ENCODE measurements at regions not wholly inside any gene's neighbourhood (a gene's known extent, or its start where the extent isn't known, plus 50 kb on each side); places are given as distances from the start of the nearest gene placed in this dataset.

- no peak overlapping the region for H2AFZ ChIP-seq (ENCODE audit: low read depth, low read length, poor library complexity, severe bottlenecking)
- CTCF ChIA-PET = no interaction called here
- TF ChIP-seq ZNF274 (IDR thresholded peaks at IDR 0.05; ENCODE audit: low read depth, low read length) = no peak
- no peak for TF ChIP-seq POLR2AphosphoS5 (IDR thresholded peaks at IDR 0.05; ENCODE audit: low read depth, low read length)
- no peak for TF ChIP-seq CEBPB (IDR thresholded peaks at IDR 0.05; ENCODE audit: low read depth)
- TF ChIP-seq POLR2A (IDR thresholded peaks at IDR 0.05; ENCODE audit: borderline replicate concordance, extremely low read depth, insufficient read depth, insufficient read length) = no peak
- no peak for TF ChIP-seq SIN3A (IDR thresholded peaks at IDR 0.05; ENCODE audit: low read depth)
- intact Hi-C loops (cut with micrococcal nuclease) = no loop called here
- H4K20me1 ChIP-seq (ENCODE audit: insufficient read depth) = no peaks in the 10 kb centered on the region; the same call in 1 of the 2 replicates
- H3K4me2 ChIP-seq (ENCODE audit: low read length) = no peak overlapping the region
- H3K4me3 ChIP-seq (replicated peaks in 1 of 2; ENCODE audit: low read depth in 1 of 2, low read length in 2 of 2) = no peak overlapping the region
- DNase-seq (ENCODE audit: low read depth, low spot score) (no peak), ATAC-seq (no peak)
- no peaks in the 10 kb centered on the region for H3K4me1 ChIP-seq (ENCODE audit: control insufficient read depth in 1 of 2, insufficient read depth in 2 of 2, low read length in 2 of 2)
- POLR2A ChIA-PET = no interaction called here
- H3K36me3 ChIP-seq (ENCODE audit: control insufficient read depth in 1 of 2, insufficient read depth in 2 of 2, low read length in 2 of 2) = no peaks in the 10 kb centered on the region
- no peak overlapping the region for H3K9ac ChIP-seq (ENCODE audit: low read length)
- RAD21 ChIA-PET (ENCODE audit: low non-redundant PET in 1 of 2, low total read pairs in 2 of 2, uncharacterized antibody in 2 of 2, unreplicated experiment in 2 of 2) = no interaction called here
- H3K27me3 ChIP-seq (ENCODE audit: insufficient read depth, low read length) = no peaks in the 10 kb centered on the region
- H3K27ac ChIP-seq (ENCODE audit: low read depth, low read length) = no peak overlapping the region
- H3K9me3 ChIP-seq (ENCODE audit: control insufficient read depth in 1 of 2, insufficient read depth in 1 of 2, low read depth in 1 of 2, low read length in 2 of 2) = peaks cover 10 to 22% of the 10 kb centered on the region in 2 experiments; a peak in 2 of 4 replicates
- no TSS peak for BruUV-seq (replicated peaks)
- no peaks in the 10 kb centered on the region for H3K79me2 ChIP-seq (ENCODE audit: insufficient read depth, low read length)
- no peaks in the 10 kb centered on the region for H3K9me2 ChIP-seq (ENCODE audit: insufficient read depth)
Measured at GRCh38 chr3:94671078-94671477, 608.2 kb downstream of the NSUN3 start.

GRCh38 chr3:94673876-94674275 lies 611.0 kb downstream of the NSUN3 start:
- CTCF ChIA-PET = no interaction called here
- Histone ChIP-seq H3K4me1 (ENCODE audit: control insufficient read depth in 1 of 2, insufficient read depth in 2 of 2, low read length in 2 of 2) (no peaks in the 10 kb centered on the region), H3K27ac (ENCODE audit: low read depth, low read length) (no peak overlapping the region), H3K27me3 (ENCODE audit: insufficient read depth, low read length) (no peaks in the 10 kb centered on the region), H3K9me3 (ENCODE audit: control insufficient read depth in 1 of 2, insufficient read depth in 1 of 2, low read depth in 1 of 2, low read length in 2 of 2) (peaks cover 9 to 11% of the 10 kb centered on the region in 2 experiments; a peak in 2 of 4 replicates), H4K20me1 (ENCODE audit: insufficient read depth) (no peaks in the 10 kb centered on the region), H3K9ac (ENCODE audit: low read length) (no peak overlapping the region), H3K4me2 (ENCODE audit: low read length) (no peak overlapping the region), H3K9me2 (ENCODE audit: insufficient read depth) (no peaks in the 10 kb centered on the region), H3K36me3 (ENCODE audit: control insufficient read depth in 1 of 2, insufficient read depth in 2 of 2, low read length in 2 of 2) (no peaks in the 10 kb centered on the region), H2AFZ (ENCODE audit: low read depth, low read length, poor library complexity, severe bottlenecking) (no peak overlapping the region), H3K79me2 (ENCODE audit: insufficient read depth, low read length) (no peaks in the 10 kb centered on the region), H3K4me3 (replicated peaks in 1 of 2; ENCODE audit: low read depth in 1 of 2, low read length in 2 of 2) (no peak overlapping the region)
- intact Hi-C loops (cut with micrococcal nuclease) = no loop called here
- ATAC-seq (no peak), DNase-seq (ENCODE audit: low read depth, low spot score) (no peak)
- RAD21 ChIA-PET (ENCODE audit: low non-redundant PET in 1 of 2, low total read pairs in 2 of 2, uncharacterized antibody in 2 of 2, unreplicated experiment in 2 of 2) = no interaction called here
- POLR2A ChIA-PET = no interaction called here
- no TSS peak for BruUV-seq (replicated peaks)
- TF ChIP-seq MAX (IDR thresholded peaks at IDR 0.05) (no peak), SIN3A (IDR thresholded peaks at IDR 0.05; ENCODE audit: low read depth) (no peak), EZH2 (IDR thresholded peaks at IDR 0.05) (no peak), CEBPB (IDR thresholded peaks at IDR 0.05; ENCODE audit: low read depth) (no peak), EZH2phosphoT487 (IDR thresholded peaks at IDR 0.05; ENCODE audit: borderline replicate concordance) (no peak), ELF1 (IDR thresholded peaks at IDR 0.05; ENCODE audit: borderline replicate concordance, low read depth) (no peak), POLR2AphosphoS5 (IDR thresholded peaks at IDR 0.05; ENCODE audit: low read depth, low read length) (no peak), ZFX (IDR thresholded peaks at IDR 0.05) (no peak), ATF3 (IDR thresholded peaks at IDR 0.05) (no peak), CTCF (IDR thresholded peaks at IDR 0.05 in 2 of 3, conservative IDR thresholded peaks at IDR 0.05 in 1 of 3; ENCODE audit: borderline replicate concordance in 1 of 3, insufficient read depth in 1 of 3, low read depth in 2 of 3, low read length in 2 of 3) (no peak), SP1 (IDR thresholded peaks at IDR 0.05; ENCODE audit: low read depth) (no peak), CBX3 (IDR thresholded peaks at IDR 0.05; ENCODE audit: low read depth) (no peak), YY1 (IDR thresholded peaks at IDR 0.05; ENCODE audit: extremely low read depth, insufficient replicate concordance, low read depth, low read length) (no peak), ZNF274 (IDR thresholded peaks at IDR 0.05; ENCODE audit: low read depth, low read length) (no peak), RAD21 (IDR thresholded peaks at IDR 0.05; ENCODE audit: low read depth) (no peak), ZBTB33 (IDR thresholded peaks at IDR 0.05; ENCODE audit: extremely low read depth, insufficient replicate concordance, low read length) (no peak), POLR2A (IDR thresholded peaks at IDR 0.05; ENCODE audit: borderline replicate concordance, extremely low read depth, insufficient read depth, insufficient read length) (no peak)
